Ramos (cell line): ENCODE measurements at regions not wholly inside any gene's neighbourhood (a gene's known extent, or its start where the extent isn't known, plus 50 kb on each side); places are given as distances from the start of the nearest gene placed in this dataset.

Experiments
- in situ Hi-C: fragments of 300-500 bp; cut with MboI; formaldehyde crosslinking; loops from one replicate; pipeline ENCODE4 v1.14.3; 2022; ENCODE audit warnings: low sequenced_read_pairs; ENCODE audit not compliant: unreplicated experiment

DNA sequence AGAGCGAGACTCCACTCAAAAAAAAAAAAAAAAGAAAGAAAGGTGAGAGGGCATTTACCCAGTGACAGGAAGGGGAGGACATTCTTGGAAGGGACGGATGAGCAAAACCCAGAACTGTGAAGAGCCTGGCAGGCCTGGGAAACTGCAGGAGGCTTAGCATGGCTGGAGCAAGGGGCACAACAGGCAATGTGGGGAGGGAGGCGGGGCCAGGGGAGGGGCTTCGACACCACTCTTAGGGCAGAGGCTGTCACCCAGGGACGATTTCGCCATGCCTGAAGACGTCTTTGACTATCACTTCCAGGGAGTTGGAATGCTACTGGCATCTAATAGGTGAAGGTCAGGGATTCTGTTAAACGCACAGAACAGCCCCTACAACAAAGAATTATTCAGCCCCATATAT lies 184.0 kb downstream of the HUNK start:
- in situ Hi-C loops = loop anchor here (25.0 kb wide), 1 partner anchor 106 kb away; no protein-coding TSS in a partner anchor

DNA sequence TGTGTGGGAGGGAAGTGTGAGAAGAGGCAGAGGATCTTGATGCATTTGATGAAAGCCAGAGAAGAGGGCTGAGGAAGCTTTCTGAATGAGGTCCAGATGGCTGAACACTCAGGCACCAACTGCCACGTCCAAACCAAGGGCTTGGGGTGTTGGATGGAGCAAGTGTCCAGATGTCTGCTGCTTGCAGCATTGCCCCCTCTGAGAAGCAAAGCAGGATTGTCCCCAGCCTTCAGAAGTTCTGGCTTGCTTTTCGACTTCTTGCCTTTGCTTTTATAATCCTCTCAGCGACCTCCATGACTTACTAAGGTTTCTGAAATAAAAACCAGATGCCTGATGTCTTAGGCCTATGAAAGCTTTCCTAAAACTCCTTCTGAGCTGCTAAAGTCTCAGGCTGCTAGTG lies 182.5 kb downstream of the HUNK start:
- in situ Hi-C loops = loop anchor here (25.0 kb wide), 1 partner anchor 107 kb away; no protein-coding TSS in a partner anchor
